K562 (cell line): ENCODE measurements at regions not wholly inside any gene's neighbourhood (a gene's known extent, or its start where the extent isn't known, plus 50 kb on each side); places are given as distances from the start of the nearest gene placed in this dataset.

ENCODE experiments used
- ATAC-seq: fragments of 200-7000 bp; cut with Tn5 transposase; 3 replicates; pipeline ENCODE4 v1.9.1; 2020; ENCODE audit warnings: moderate library complexity
- BruUV-seq: library from RNA; stranded (reverse); fragments of 400-500 nt; replicated peaks from 2 replicates; lab custom pipeline; 2021; lab: Mats Ljungman, UMichigan
- CTCF ChIA-PET: fragments of 300-600 bp; formaldehyde crosslinking; extraction: SDS; loops from one replicate; lab custom pipeline; 2021; ENCODE audit warnings: low intra/inter-chr PET ratio; lab: Yijun Ruan, JAX
- POLR2A ChIA-PET: fragments of 300-600, 350-650 bp; sonication (Branson Sonifier 250); formaldehyde crosslinking; extraction: SDS; loops from one replicate; lab custom pipeline; 2021; ENCODE audit warnings: antibody characterized with exemption, inconsistent platforms; lab: Yijun Ruan, JAX
- DNase-seq, 4 experiments: peaks; one replicate each; pipeline versions ENCODE4 v3.0.0 to v3.0.0-alpha.2; 2011 to 2018; ENCODE audit warnings: low spot score in 3 of 4, mixed read lengths in 3 of 4; ENCODE audit errors: extremely low read depth in 1 of 4
- FAIRE-seq: peaks from 2 replicates; lab custom pipeline; 2011; peaks lifted over from hg19 to GRCh38; lab: Jason Lieb, UNC
- H2AFZ ChIP-seq: 2 replicates; pipeline ENCODE4 v1.6.0; 2011; ENCODE audit warnings: low read depth, low read length, control low read depth, inconsistent platforms
- H3K27ac ChIP-seq: fragments of 200-600 bp; 3 replicates; pipeline ENCODE4 v1.8.0; 2011; ENCODE audit warnings: low read depth, mild to moderate bottlenecking, control low read depth, inconsistent platforms, low read length, moderate library complexity, mixed read lengths; ENCODE audit errors: extremely low read depth
- H3K27me3 ChIP-seq, 2 experiments: fragments of 300-600 bp in 1 of 2; 2 replicates in 1 of 2; 3 replicates in 1 of 2; pipeline versions ENCODE4 v1.6.0 to v1.8.0; 2011; ENCODE audit warnings: inconsistent platforms in 2 of 2, low read length in 2 of 2, mild to moderate bottlenecking in 1 of 2, mixed read lengths in 1 of 2, moderate library complexity in 1 of 2; ENCODE audit not compliant: control insufficient read depth in 2 of 2, insufficient read depth in 2 of 2
- H3K36me3 ChIP-seq: fragments of 300-600 bp; 3 replicates; pipeline ENCODE4 v1.8.0; 2011; ENCODE audit warnings: mild to moderate bottlenecking, low read length, inconsistent platforms; ENCODE audit not compliant: control insufficient read depth, insufficient read depth
- H3K4me1 ChIP-seq, 2 experiments: fragments of 200-600 bp in 1 of 2; replicated peaks in 1 of 2; 2 replicates in 1 of 2; 3 replicates in 1 of 2; pipeline versions ENCODE4 v1.5.1 to v1.8.0; 2011; ENCODE audit warnings: inconsistent platforms in 2 of 2, low read length in 2 of 2, mild to moderate bottlenecking in 1 of 2, mixed read lengths in 1 of 2, moderate library complexity in 1 of 2; ENCODE audit not compliant: control insufficient read depth in 2 of 2, insufficient read depth in 2 of 2
- H3K4me2 ChIP-seq: 2 replicates; pipeline ENCODE4 v1.6.1; 2011; ENCODE audit warnings: low read length, control low read depth, inconsistent platforms, mixed read lengths; ENCODE audit not compliant: insufficient read depth
- H3K4me3 ChIP-seq: fragments of 200-600 bp; sonication (generic), shearing (Covaris generic); 2 replicates; pipeline ENCODE4 v1.5.1; 2016; ENCODE audit warnings: control low read depth, inconsistent platforms
- H3K79me2 ChIP-seq: fragments of 200-600 bp; 3 replicates; pipeline ENCODE4 v1.8.0; 2011; ENCODE audit warnings: low read length, inconsistent platforms; ENCODE audit not compliant: control insufficient read depth, insufficient read depth
- H3K9ac ChIP-seq, 2 experiments: 2 replicates each; pipeline versions ENCODE4 v1.6.0 to v1.6.1; 2011; ENCODE audit warnings: low read depth in 2 of 2, low read length in 2 of 2, control low read depth in 1 of 2, inconsistent platforms in 1 of 2, mild to moderate bottlenecking in 1 of 2, mixed read lengths in 1 of 2; ENCODE audit not compliant: insufficient read depth in 1 of 2
- H3K9me1 ChIP-seq: one replicate; pipeline ENCODE4 v1.6.0; 2011; ENCODE audit warnings: inconsistent platforms, mild to moderate bottlenecking, low read length, moderate library complexity; ENCODE audit not compliant: control insufficient read depth, insufficient read depth
- H3K9me3 ChIP-seq: replicated peaks from 2 replicates; pipeline ENCODE4 v1.5.1; 2011; ENCODE audit warnings: low read depth, low read length, inconsistent platforms; ENCODE audit not compliant: control insufficient read depth, insufficient read depth
- H4K20me1 ChIP-seq: replicated peaks from 2 replicates; pipeline ENCODE4 v1.6.1; 2011; ENCODE audit warnings: low read length, inconsistent platforms, mixed read lengths; ENCODE audit not compliant: control insufficient read depth, insufficient read depth
- BACH1 ChIP-seq: fragments of 200-800 bp; sonication (Bioruptor generic); IDR thresholded peaks from 2 replicates; pipeline ENCODE4 v1.6.1; 2016; ENCODE audit warnings: missing genetic modification characterization, missing compliant biosample characterization
- E4F1 ChIP-seq: fragments of 250-450 bp; sonication (Bioruptor Pico); IDR thresholded peaks from 2 replicates; pipeline ENCODE4 v1.5.0; 2021; ENCODE audit warnings: mild to moderate bottlenecking, borderline replicate concordance
- HMBOX1 ChIP-seq: sonication (generic); IDR thresholded peaks from 2 replicates; pipeline ENCODE4 v1.6.1; 2016
- ID3 ChIP-seq, 2 experiments: fragments of 250-450 bp in 1 of 2; fragments of 450-650 bp in 1 of 2; sonication (Bioruptor Pico) in 1 of 2; IDR thresholded peaks; 2 replicates each; pipeline versions ENCODE4 v1.6.1 to v1.8.0; 2016 to 2021; ENCODE audit warnings: mild to moderate bottlenecking in 2 of 2, moderate library complexity in 2 of 2, missing compliant biosample characterization in 1 of 2, missing genetic modification characterization in 1 of 2
- NR2F6 ChIP-seq: fragments of 450-650 bp; formaldehyde crosslinking; IDR thresholded peaks from 2 replicates; pipeline ENCODE4 v1.4.0; 2020; ENCODE audit warnings: mild to moderate bottlenecking
- STAG1 ChIP-seq: sonication (generic); formaldehyde crosslinking; IDR thresholded peaks from 2 replicates; pipeline ENCODE4 v1.5.0; 2020; ENCODE audit warnings: missing genetic modification reagents, borderline replicate concordance
- TRIM28 ChIP-seq: fragments of 450-650 bp; IDR thresholded peaks from 2 replicates; pipeline ENCODE4 v1.6.1; 2017
- U2AF2 ChIP-seq: fragments of 200-400 bp; formaldehyde crosslinking; optimal IDR thresholded peaks from 2 replicates; pipeline ENCODE3; 2017; ENCODE audit warnings: low read depth, mild to moderate bottlenecking, low read length
- WGBS: fragments of 100-300 bp; shearing (Covaris generic); methylation state at CpG from one replicate; pipeline ENCODE4 v1.1.6; 2016; ENCODE audit warnings: low coverage, mixed read lengths; ENCODE audit not compliant: insufficient coverage; ENCODE audit errors: missing lambda C conversion rate; 5-methylcytosine and 5-hydroxymethylcytosine counted together
- in situ Hi-C: fragments of 300-500 bp; cut with MboI; formaldehyde crosslinking; loops from 4 replicates; pipeline ENCODE4 v1.15.0; 2018; ENCODE audit warnings: inconsistent platforms, mixed read lengths
- intact Hi-C: fragments of 100-400 bp; cut with micrococcal nuclease; formaldehyde crosslinking; loops from 2 replicates; pipeline ENCODE4 v1.14.2; 2022

- no peaks in the 10 kb centered on the region for H3K79me2 ChIP-seq
- no peak overlapping the region for H3K27ac ChIP-seq
- no peak overlapping the region for H3K4me3 ChIP-seq
- intact Hi-C loops: no loop called here
- BruUV-seq: no TSS peak
- no peak overlapping the region for H3K4me2 ChIP-seq
- no peaks in the 10 kb centered on the region for H3K9me3 ChIP-seq
- TF ChIP-seq HMBOX1 (no peak), NR2F6 (no peak)
- TF ChIP-seq, all 486 proteins: peak for 0
- no peaks in the 10 kb centered on the region for H3K9me1 ChIP-seq
- no peak for DNase-seq
- POLR2A ChIA-PET: interaction anchor here (0.6 kb wide), 1 partner anchor 468 kb away, joined by 3 read pairs; no protein-coding TSS in a partner anchor
- no peaks in the 10 kb centered on the region for H3K27me3 ChIP-seq
- CTCF ChIA-PET: no interaction called here
- in situ Hi-C loops: no loop called here
- H3K9ac ChIP-seq: no peak overlapping the region
- no peaks in the 10 kb centered on the region for H4K20me1 ChIP-seq
- no peak for FAIRE-seq
- whole genome bisulfite sequencing: 7% methylated on average over 4 of the region's 4 CpGs
- H3K36me3 ChIP-seq: no peaks in the 10 kb centered on the region
- H2AFZ ChIP-seq: no peak overlapping the region
- no peak for ATAC-seq
- H3K4me1 ChIP-seq: no peaks in the 10 kb centered on the region
Measured at GRCh38 chr12:59115526-59115925, 195.2 kb upstream of the LRIG3 start.

GRCh38 chr12:59113831-59114615 is 193.7 kb upstream of the LRIG3 start:
- H2AFZ ChIP-seq: no peak overlapping the region; the same call in 1 of the 2 replicates
- no peak overlapping the region for H3K4me3 ChIP-seq
- H3K9ac ChIP-seq: no peak overlapping the region
- intact Hi-C loops: no loop called here
- H3K9me3 ChIP-seq: no peaks in the 10 kb centered on the region
- no peak overlapping the region for H3K27ac ChIP-seq
- H4K20me1 ChIP-seq: no peaks in the 10 kb centered on the region
- DNase-seq (peak; percentile 27 to 67 (median 46)), FAIRE-seq (peak; percentile 37), ATAC-seq (peak; percentile 85)
- ChIA-PET POLR2A (no interaction called here), CTCF (no interaction called here)
- no peaks in the 10 kb centered on the region for H3K27me3 ChIP-seq
- H3K79me2 ChIP-seq: no peaks in the 10 kb centered on the region
- BruUV-seq: no TSS peak
- H3K4me1 ChIP-seq: no peaks in the 10 kb centered on the region
- H3K36me3 ChIP-seq: no peaks in the 10 kb centered on the region
- 1% methylated on average over 12 of the region's 12 CpGs for WGBS
- no peak overlapping the region for H3K4me2 ChIP-seq
- in situ Hi-C loops: no loop called here
- no peaks in the 10 kb centered on the region for H3K9me1 ChIP-seq
- TF ChIP-seq TRIM28 (no peak), E4F1 (CRISPR knock-in tag) (no peak), ID3 (CRISPR knock-in tag; IDR thresholded peaks at IDR 0.05) (no peak), ID3 (tag; IDR thresholded peaks at IDR 0.05) (no peak), STAG1 (CRISPR knock-in tag) (peak; percentile 39; the same call in 1 of the 2 replicates), U2AF2 (no peak), BACH1 (no peak)
